GM12872 (cell line): ENCODE measurements at regions not wholly inside any gene's neighbourhood (a gene's known extent, or its start where the extent isn't known, plus 50 kb on each side); places are given as distances from the start of the nearest gene placed in this dataset.
A peak's percentile ranks its signal among the peaks of the same experiment; 100 is the strongest.

Experiments
- TF ChIP-seq, protein P1 (sequence below): IDR thresholded peaks from 3 replicates; pipeline ENCODE4 v1.5.1; 2011; ENCODE audit warnings: low read depth, mild to moderate bottlenecking, low read length, moderate library complexity; ENCODE audit not compliant: insufficient read depth

DNA sequence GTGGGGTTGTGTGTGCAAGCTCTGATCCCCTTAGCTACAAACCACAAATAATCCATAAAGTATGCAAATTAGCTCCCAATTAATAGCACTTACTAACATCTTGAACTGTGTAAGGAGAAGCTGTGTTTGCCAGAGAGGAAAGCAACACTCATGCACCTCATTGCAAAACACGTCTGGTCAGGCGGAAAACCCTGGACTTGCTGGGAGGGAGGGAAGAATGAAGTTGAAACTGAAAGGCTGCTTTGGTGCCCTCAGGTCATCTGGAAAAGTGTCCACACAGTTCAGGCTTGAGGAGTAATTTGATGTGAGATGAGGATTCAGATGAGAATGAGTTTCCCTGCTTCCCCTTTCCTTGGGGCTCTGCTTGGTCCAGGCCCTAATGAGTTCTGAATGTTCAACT is 185.5 kb upstream of the ANKRD28 start:
- TF ChIP-seq, protein P1, sequence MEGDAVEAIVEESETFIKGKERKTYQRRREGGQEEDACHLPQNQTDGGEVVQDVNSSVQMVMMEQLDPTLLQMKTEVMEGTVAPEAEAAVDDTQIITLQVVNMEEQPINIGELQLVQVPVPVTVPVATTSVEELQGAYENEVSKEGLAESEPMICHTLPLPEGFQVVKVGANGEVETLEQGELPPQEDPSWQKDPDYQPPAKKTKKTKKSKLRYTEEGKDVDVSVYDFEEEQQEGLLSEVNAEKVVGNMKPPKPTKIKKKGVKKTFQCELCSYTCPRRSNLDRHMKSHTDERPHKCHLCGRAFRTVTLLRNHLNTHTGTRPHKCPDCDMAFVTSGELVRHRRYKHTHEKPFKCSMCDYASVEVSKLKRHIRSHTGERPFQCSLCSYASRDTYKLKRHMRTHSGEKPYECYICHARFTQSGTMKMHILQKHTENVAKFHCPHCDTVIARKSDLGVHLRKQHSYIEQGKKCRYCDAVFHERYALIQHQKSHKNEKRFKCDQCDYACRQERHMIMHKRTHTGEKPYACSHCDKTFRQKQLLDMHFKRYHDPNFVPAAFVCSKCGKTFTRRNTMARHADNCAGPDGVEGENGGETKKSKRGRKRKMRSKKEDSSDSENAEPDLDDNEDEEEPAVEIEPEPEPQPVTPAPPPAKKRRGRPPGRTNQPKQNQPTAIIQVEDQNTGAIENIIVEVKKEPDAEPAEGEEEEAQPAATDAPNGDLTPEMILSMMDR, result no peak

DNA sequence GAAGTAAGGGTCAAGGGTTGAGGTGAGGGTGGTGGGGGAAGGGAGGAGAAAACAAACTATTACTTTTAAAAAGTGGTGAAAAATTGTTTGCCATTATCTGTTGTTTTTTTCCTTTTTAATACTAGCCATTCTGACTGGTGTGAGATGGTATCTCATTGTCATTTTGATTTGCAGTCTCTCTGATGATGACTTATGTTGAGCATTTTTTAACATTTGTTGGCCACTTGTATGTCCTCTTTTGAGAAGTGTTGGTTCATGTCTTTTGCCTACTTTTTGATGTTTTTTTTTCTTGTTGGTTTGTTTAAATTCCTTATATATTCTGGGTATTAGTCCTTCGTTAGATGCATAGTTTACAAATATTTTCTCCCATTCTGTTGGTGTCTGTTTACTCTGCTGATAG is 185.9 kb upstream of the ANKRD28 start:
- TF ChIP-seq, protein P1, result no peak

- TF ChIP-seq, protein P1, result peak; percentile 43
These were observed 185.1 kb upstream of the GALNT15 start for GRCh38 chr3:15989419-15989818.

- TF ChIP-seq, protein P1, result no peak
These were observed 177.1 kb upstream of the GALNT15 start for GRCh38 chr3:15997274-15997943.

GRCh38 chr3:15998911-15999310 is 175.6 kb upstream of the GALNT15 start:
- TF ChIP-seq, protein P1, result no peak

DNA sequence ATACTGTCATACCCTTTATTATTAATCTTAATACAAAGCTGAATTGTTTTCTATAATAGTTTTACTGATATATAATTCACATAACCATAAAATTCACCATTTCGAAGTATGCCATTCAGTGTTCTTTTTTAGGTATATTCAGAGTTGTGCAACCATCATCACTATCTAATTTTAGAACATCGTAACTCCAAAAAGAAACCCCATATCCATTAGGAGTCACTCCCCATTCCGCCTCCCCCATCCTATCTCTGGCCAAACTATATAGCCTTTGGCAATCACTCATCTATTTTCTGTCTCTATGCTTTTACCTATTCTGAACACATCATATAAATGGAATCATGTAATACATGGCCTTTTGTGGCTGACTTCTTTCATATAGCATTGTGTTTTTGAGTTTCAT is 169.7 kb upstream of the GALNT15 start:
- TF ChIP-seq, protein P1, result no peak

- TF ChIP-seq, protein P1, result no peak
These were observed 163.1 kb upstream of the GALNT15 start for GRCh38 chr3:16011376-16011775.
